ENCODE measurements at regions not wholly inside any gene's neighbourhood (a gene's known extent, or its start where the extent isn't known, plus 50 kb on each side); places are given as distances from the start of the nearest gene placed in this dataset.

DNA sequence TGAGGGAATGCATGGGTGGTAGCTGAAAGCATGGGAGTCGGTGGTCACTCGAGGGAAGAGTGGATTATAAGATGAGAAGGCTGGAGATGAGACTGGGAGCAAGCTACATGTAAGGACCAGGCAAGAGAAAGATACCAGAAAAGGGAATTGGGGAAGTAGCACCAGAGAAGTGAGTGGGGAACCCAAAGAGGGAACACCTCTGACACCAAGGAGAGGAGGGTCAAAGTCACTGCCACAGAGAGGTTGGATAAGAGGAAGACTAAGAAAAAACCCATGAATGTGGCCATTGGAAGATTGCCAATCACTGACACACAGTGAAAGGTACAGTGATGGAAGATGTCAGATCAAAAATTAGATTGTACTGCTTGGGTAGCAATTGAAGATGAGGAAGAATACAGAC, 473.9 kb downstream of the BCL11A start:
- TF ChIP-seq, protein P1, sequence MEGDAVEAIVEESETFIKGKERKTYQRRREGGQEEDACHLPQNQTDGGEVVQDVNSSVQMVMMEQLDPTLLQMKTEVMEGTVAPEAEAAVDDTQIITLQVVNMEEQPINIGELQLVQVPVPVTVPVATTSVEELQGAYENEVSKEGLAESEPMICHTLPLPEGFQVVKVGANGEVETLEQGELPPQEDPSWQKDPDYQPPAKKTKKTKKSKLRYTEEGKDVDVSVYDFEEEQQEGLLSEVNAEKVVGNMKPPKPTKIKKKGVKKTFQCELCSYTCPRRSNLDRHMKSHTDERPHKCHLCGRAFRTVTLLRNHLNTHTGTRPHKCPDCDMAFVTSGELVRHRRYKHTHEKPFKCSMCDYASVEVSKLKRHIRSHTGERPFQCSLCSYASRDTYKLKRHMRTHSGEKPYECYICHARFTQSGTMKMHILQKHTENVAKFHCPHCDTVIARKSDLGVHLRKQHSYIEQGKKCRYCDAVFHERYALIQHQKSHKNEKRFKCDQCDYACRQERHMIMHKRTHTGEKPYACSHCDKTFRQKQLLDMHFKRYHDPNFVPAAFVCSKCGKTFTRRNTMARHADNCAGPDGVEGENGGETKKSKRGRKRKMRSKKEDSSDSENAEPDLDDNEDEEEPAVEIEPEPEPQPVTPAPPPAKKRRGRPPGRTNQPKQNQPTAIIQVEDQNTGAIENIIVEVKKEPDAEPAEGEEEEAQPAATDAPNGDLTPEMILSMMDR (conservative IDR thresholded peaks at IDR 0.05): no peak
- no peak for TF ChIP-seq EZH2 (IDR thresholded peaks at IDR 0.05; ENCODE audit: low read depth)

Measured in PC-9 (cell line).